AG10803 (cell line): ENCODE measurements at regions not wholly inside any gene's neighbourhood (a gene's known extent, or its start where the extent isn't known, plus 50 kb on each side); places are given as distances from the start of the nearest gene placed in this dataset.
"Not testable (repeated sequence)": the region's sequence is repeated elsewhere in the genome, so short reads cannot be mapped to it uniquely, and the experiment has no call there.

Experiments
- DNase-seq: peaks from one replicate; pipeline ENCODE4 v3.0.0; 2010; ENCODE audit warnings: low read depth
- H3K4me3 ChIP-seq: 2 replicates; pipeline ENCODE4 v1.5.1; 2011; ENCODE audit warnings: mild to moderate bottlenecking, low read length, control low read depth
- CTCF ChIP-seq: conservative IDR thresholded peaks from 2 replicates; pipeline ENCODE4 v1.5.1; 2011; ENCODE audit warnings: mild to moderate bottlenecking, low read length, control low read depth, inconsistent platforms

GRCh38 chr9:103552712-103553111 lies 541.4 kb upstream of the SMC2 start:
- DNase-seq: no peak
- no peak overlapping the region for H3K4me3 ChIP-seq
- no peak for TF ChIP-seq CTCF

DNA sequence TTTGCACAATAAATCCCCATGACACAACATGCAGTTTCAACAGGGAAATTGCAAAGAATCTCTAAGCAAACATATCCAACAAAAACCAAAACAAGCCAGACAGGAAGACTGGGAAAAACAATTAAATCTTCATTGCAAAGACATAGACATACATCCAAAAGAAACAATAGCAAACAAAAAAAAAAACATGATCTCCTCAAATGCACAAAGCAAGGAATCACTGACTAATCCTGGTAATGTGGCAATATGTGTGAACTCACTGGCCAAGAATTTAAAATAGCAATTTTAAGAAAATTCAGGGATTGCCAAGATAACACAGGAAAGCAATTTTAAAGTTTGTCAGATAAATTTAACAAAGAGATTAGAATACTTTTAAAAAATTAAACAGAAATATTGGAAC lies 520.1 kb upstream of the SMC2 start:
- H3K4me3 ChIP-seq: no peak overlapping the region
- TF ChIP-seq CTCF: no peak
- no peak for DNase-seq

- no peak overlapping the region for H3K4me3 ChIP-seq
- no peak for TF ChIP-seq CTCF
- DNase-seq: no peak
Measured at GRCh38 chr9:103586721-103587120, 507.4 kb upstream of the SMC2 start.

- no peak for TF ChIP-seq CTCF
- DNase-seq: no peak
- no peak overlapping the region for H3K4me3 ChIP-seq
Measured at GRCh38 chr9:103601287-103601686, 492.8 kb upstream of the SMC2 start.

- DNase-seq: not testable (repeated sequence)
Measured at GRCh38 chr9:103611950-103612349, 482.2 kb upstream of the SMC2 start.

GRCh38 chr9:103615994-103616393 lies 478.1 kb upstream of the SMC2 start:
- H3K4me3 ChIP-seq: no peak overlapping the region
- TF ChIP-seq CTCF: no peak
- DNase-seq: no peak

More at GRCh38 chr9:103611950-103612349, 482.2 kb upstream of the SMC2 start:
- H3K4me3 ChIP-seq: not testable (repeated sequence)

- no peak for DNase-seq
- H3K4me3 ChIP-seq: no peak overlapping the region
- no peak for TF ChIP-seq CTCF
Measured at GRCh38 chr9:103617046-103617445, 477.1 kb upstream of the SMC2 start.

DNA sequence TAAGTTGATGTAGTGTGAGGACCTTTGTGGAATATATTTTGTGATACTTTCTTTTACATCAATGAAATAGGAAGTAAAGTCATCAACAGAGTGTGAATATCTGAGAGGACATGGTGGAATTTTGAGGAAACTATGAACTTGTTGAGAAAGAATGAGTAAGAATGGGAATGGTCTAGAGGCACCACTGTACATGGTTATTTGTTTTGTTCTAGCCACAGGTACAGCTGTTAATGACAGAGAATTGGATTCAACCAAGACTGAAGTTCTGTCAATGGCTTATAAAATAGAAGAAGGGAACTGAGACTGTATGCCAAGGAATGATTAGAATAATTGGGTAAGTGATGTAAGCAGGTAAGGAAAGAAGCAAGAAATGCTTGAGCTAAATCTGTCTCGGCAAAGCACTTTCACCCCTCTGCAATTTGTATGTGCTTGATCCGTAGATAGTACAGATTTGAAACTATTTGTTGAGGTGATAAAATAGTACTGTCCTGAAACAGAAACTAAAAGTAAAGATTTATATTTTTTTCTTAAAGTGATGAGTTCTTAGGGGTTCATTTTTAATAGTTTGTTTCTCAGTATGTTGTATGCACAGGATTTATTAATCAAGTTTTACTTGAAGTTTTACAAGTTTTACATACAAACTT lies 468.8 kb upstream of the SMC2 start:
- TF ChIP-seq CTCF: no peak
- no peak overlapping the region for H3K4me3 ChIP-seq
- no peak for DNase-seq
